Loucy (cell line): ENCODE measurements at regions not wholly inside any gene's neighbourhood (a gene's known extent, or its start where the extent isn't known, plus 50 kb on each side); places are given as distances from the start of the nearest gene placed in this dataset.

Experiments
- H2AFZ ChIP-seq: fragments of 200-600 bp; sonication (generic); 2 replicates; pipeline ENCODE4 v1.6.0; 2016; ENCODE audit warnings: antibody characterized with exemption, mild to moderate bottlenecking, low read length, moderate library complexity
- H3F3A ChIP-seq: fragments of 200-600 bp; 2 replicates; pipeline ENCODE4 v1.6.0; 2016; ENCODE audit warnings: antibody characterized with exemption, low read depth, mild to moderate bottlenecking
- H3K27me3 ChIP-seq: fragments of 200-600 bp; sonication (generic); 2 replicates; pipeline ENCODE4 v1.6.1; 2014; ENCODE audit warnings: low read length, mild to moderate bottlenecking; ENCODE audit not compliant: insufficient read depth, poor library complexity, severe bottlenecking
- H3K36me3 ChIP-seq: fragments of 200-600 bp; sonication (generic); 2 replicates; pipeline ENCODE4 v1.6.1; 2016; ENCODE audit warnings: low read length; ENCODE audit not compliant: insufficient read depth
- H3K4me1 ChIP-seq: fragments of 200-600 bp; sonication (generic); 2 replicates; pipeline ENCODE4 v1.5.1; 2014; ENCODE audit warnings: low read length, mild to moderate bottlenecking; ENCODE audit not compliant: insufficient read depth, poor library complexity, severe bottlenecking
- H3K4me2 ChIP-seq: fragments of 200-600 bp; sonication (generic); 2 replicates; pipeline ENCODE4 v1.6.0; 2014; ENCODE audit warnings: antibody characterized with exemption, low read length, low read depth, mild to moderate bottlenecking; ENCODE audit not compliant: poor library complexity, severe bottlenecking
- H3K4me3 ChIP-seq: fragments of 200-600 bp; sonication (generic); 2 replicates; pipeline ENCODE4 v1.5.1; 2014; ENCODE audit warnings: low read length, mild to moderate bottlenecking, mixed read lengths; ENCODE audit not compliant: poor library complexity, severe bottlenecking
- H3K79me2 ChIP-seq: fragments of 200-600 bp; sonication (generic); 2 replicates; pipeline ENCODE4 v1.6.1; 2014; ENCODE audit warnings: low read length; ENCODE audit not compliant: insufficient read depth
- H3K9ac ChIP-seq: fragments of 200-600 bp; sonication (generic); 2 replicates; pipeline ENCODE4 v1.6.0; 2014; ENCODE audit warnings: mild to moderate bottlenecking, low read depth, low read length, moderate library complexity; ENCODE audit not compliant: poor library complexity, severe bottlenecking
- H3K9me2 ChIP-seq: fragments of 200-600 bp; sonication (generic); replicated peaks from 2 replicates; pipeline ENCODE4 v1.6.1; 2016; ENCODE audit warnings: low read depth, low read length, mixed read lengths
- H3K9me3 ChIP-seq: fragments of 200-600 bp; sonication (generic); 2 replicates; pipeline ENCODE4 v1.6.1; 2014; ENCODE audit warnings: mild to moderate bottlenecking, antibody characterized with exemption, low read length, low read depth; ENCODE audit not compliant: insufficient read depth
- H4K20me1 ChIP-seq: fragments of 200-600 bp; sonication (generic); 2 replicates; pipeline ENCODE4 v1.6.0; 2014; ENCODE audit warnings: antibody characterized with exemption, low read length, mild to moderate bottlenecking; ENCODE audit not compliant: insufficient read depth, poor library complexity, severe bottlenecking
- CTCF ChIP-seq: fragments of 200-600 bp; sonication (generic); conservative IDR thresholded peaks from 2 replicates; pipeline ENCODE4 v1.5.1; 2014; ENCODE audit warnings: mild to moderate bottlenecking, antibody characterized with exemption, low read length
- EZH2phosphoT487 ChIP-seq: fragments of 200-600 bp; IDR thresholded peaks from 2 replicates; pipeline ENCODE4 v1.6.1; 2018; ENCODE audit warnings: antibody characterized with exemption, mild to moderate bottlenecking, moderate library complexity, borderline replicate concordance

GRCh38 chr3:175911937-175912336 is 1052.8 kb downstream of the NAALADL2 start:
- no peak overlapping the region for H3K4me2 ChIP-seq
- no peaks in the 10 kb centered on the region for H4K20me1 ChIP-seq
- no peak overlapping the region for H3K4me3 ChIP-seq
- no peak overlapping the region for H2AFZ ChIP-seq
- no peaks in the 10 kb centered on the region for H3K9me3 ChIP-seq
- H3K79me2 ChIP-seq, result no peaks in the 10 kb centered on the region
- no peaks in the 10 kb centered on the region for H3K36me3 ChIP-seq
- TF ChIP-seq CTCF, result no peak
- TF ChIP-seq EZH2phosphoT487, result no peak
- H3F3A ChIP-seq, result no peaks in the 10 kb centered on the region
- H3K27me3 ChIP-seq, result no peaks in the 10 kb centered on the region
- H3K9ac ChIP-seq, result no peak overlapping the region
- no peaks in the 10 kb centered on the region for H3K9me2 ChIP-seq
- H3K4me1 ChIP-seq, result no peaks in the 10 kb centered on the region

- H3K79me2 ChIP-seq, result no peaks in the 10 kb centered on the region
- no peak overlapping the region for H2AFZ ChIP-seq
- H3K9me3 ChIP-seq, result no peaks in the 10 kb centered on the region
- no peaks in the 10 kb centered on the region for H3K4me1 ChIP-seq
- H3K36me3 ChIP-seq, result no peaks in the 10 kb centered on the region
- H3K9ac ChIP-seq, result no peak overlapping the region
- TF ChIP-seq EZH2phosphoT487, result no peak
- no peak for TF ChIP-seq CTCF
- no peaks in the 10 kb centered on the region for H4K20me1 ChIP-seq
- H3K4me3 ChIP-seq, result no peak overlapping the region
- no peaks in the 10 kb centered on the region for H3K27me3 ChIP-seq
- H3K4me2 ChIP-seq, result no peak overlapping the region
- no peaks in the 10 kb centered on the region for H3F3A ChIP-seq
- no peaks in the 10 kb centered on the region for H3K9me2 ChIP-seq
These were observed 1043.1 kb downstream of the NAALADL2 start for GRCh38 chr3:175902226-175902625.

GRCh38 chr3:175898194-175898593 is 1039.1 kb downstream of the NAALADL2 start:
- Histone ChIP-seq H3K4me3 (no peak overlapping the region), H3K9me3 (no peaks in the 10 kb centered on the region), H3K79me2 (no peaks in the 10 kb centered on the region), H3K9ac (no peak overlapping the region), H3K4me1 (no peaks in the 10 kb centered on the region), H4K20me1 (no peaks in the 10 kb centered on the region), H3K4me2 (no peak overlapping the region), H3K9me2 (no peaks in the 10 kb centered on the region), H3K27me3 (no peaks in the 10 kb centered on the region), H2AFZ (no peak overlapping the region), H3K36me3 (no peaks in the 10 kb centered on the region), H3F3A (no peaks in the 10 kb centered on the region)
- TF ChIP-seq EZH2phosphoT487 (no peak), CTCF (no peak)
